ENCODE measurements at regions not wholly inside any gene's neighbourhood (a gene's known extent, or its start where the extent isn't known, plus 50 kb on each side); places are given as distances from the start of the nearest gene placed in this dataset.
"Not testable (repeated sequence)": the region's sequence is repeated elsewhere in the genome, so short reads cannot be mapped to it uniquely, and the experiment has no call there.

DNA sequence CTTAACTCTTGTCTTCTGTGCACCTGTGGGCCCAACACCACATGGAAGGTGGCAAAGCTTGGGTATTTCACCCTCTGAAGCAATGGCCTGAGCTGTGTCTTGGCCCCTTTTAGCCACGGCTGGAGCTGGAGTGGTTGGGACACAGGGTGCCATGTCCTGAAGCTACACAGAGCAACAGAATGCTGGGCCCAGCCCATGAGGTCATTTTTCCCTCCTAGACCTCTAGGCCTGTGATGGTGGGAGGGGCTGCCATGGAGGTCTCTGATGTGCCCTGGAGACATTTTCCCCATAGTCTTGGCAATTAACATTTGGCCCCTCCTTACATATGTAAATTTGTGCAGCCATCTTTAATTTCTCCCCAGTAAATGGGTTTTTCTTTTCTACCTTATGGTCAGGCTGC lies 620.8 kb downstream of the RFPL4B start:
- no peaks in the 10 kb centered on the region for H3K4me1 Mint-ChIP-seq (ENCODE audit: unreplicated experiment)
- H3K36me3 Mint-ChIP-seq = no peaks in the 10 kb centered on the region

DNA sequence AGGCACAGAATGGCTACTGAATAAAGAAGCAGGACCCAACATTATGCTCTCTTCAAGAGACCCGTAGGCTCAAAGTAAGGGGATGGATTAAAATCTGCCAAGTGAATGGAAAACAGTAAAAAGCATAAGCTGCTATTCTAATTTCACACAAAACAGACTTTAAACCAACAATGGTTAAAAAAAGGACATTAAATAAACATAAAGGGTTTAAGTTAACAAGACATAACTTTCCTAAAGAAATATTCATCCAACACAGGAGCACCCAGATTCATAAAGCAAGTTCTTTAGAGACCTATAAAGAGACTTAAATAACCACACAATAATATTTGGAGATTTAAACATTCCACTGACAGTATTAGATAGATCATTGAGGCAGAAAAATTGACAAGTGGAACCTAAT lies 624.5 kb downstream of the RFPL4B start:
- peaks cover 25% of the 10 kb centered on the region for H3K9me3 Mint-ChIP-seq
- no peak for DNase-seq (ENCODE audit: extremely low spot score, unreplicated experiment)
- no peak overlapping the region for H3K4me3 Mint-ChIP-seq
- peaks cover 5% of the 10 kb centered on the region for H3K36me3 Mint-ChIP-seq
- TF ChIP-seq CTCF (conservative IDR thresholded peaks at IDR 0.05) = no peak
- peaks cover 8% of the 10 kb centered on the region for H3K27me3 Mint-ChIP-seq
- H3K4me1 Mint-ChIP-seq (ENCODE audit: unreplicated experiment) = no peaks in the 10 kb centered on the region
- no peak overlapping the region for H3K27ac Mint-ChIP-seq

More for the DNA sequence above, 620.8 kb downstream of the RFPL4B start:
- no peak for TF ChIP-seq CTCF (conservative IDR thresholded peaks at IDR 0.05)
- H3K4me3 Mint-ChIP-seq = no peak overlapping the region
- peaks cover 15% of the 10 kb centered on the region for H3K9me3 Mint-ChIP-seq
- H3K27ac Mint-ChIP-seq = no peak overlapping the region
- no peak for DNase-seq (ENCODE audit: extremely low spot score, unreplicated experiment)
- H3K27me3 Mint-ChIP-seq = peaks cover 4% of the 10 kb centered on the region

DNA sequence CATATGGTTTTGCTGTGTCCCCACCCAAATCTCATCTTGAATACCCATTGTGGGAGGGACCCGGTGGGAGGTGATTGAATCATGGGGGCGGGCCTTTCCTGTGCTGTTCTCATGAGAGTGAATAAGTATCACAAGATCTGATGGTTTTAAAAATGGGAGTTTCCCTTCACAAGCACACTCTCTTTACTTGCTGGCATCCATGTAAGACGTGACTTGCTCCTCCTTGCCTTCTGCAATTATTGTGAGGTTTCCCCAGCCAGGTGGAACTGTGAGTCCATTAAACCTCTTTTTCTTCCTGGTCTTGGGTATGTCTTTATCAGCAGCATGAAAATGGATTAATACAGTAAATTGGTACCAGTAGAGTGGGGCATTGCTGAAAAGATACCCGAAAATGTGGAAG lies 627.8 kb downstream of the RFPL4B start:
- not testable (repeated sequence) for H3K4me3 Mint-ChIP-seq; H3K27ac Mint-ChIP-seq; H3K36me3 Mint-ChIP-seq; H3K4me1 Mint-ChIP-seq (ENCODE audit: unreplicated experiment); DNase-seq (ENCODE audit: extremely low spot score, unreplicated experiment)
- Mint-ChIP-seq H3K27me3 (peaks cover 20% of the 10 kb centered on the region), H3K9me3 (peaks cover 22% of the 10 kb centered on the region)

DNA sequence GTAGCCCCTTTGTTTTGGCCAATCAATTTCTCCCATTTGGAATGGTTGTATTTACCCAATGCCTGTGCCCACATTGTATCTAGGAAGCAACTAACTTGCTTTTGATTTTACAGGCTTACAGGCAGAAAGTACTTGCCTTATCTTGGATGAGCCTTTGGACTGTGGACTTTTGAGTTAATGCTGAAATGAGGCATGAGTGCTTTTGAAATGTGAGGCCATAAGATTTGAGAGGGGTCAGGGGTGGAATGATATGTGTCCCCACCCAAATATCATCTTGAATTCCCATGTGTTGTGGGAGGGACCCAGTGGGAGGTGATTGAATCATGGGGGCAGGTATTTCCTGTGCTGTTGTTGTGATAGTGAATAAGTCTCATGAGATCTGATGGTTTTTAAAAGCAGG lies 629.4 kb downstream of the RFPL4B start:
- not testable (repeated sequence) for DNase-seq (ENCODE audit: extremely low spot score, unreplicated experiment); H3K4me1 Mint-ChIP-seq (ENCODE audit: unreplicated experiment); H3K36me3 Mint-ChIP-seq; H3K27ac Mint-ChIP-seq; H3K4me3 Mint-ChIP-seq
- Mint-ChIP-seq H3K27me3 (peaks cover 21% of the 10 kb centered on the region), H3K9me3 (peaks cover 22% of the 10 kb centered on the region)

DNA sequence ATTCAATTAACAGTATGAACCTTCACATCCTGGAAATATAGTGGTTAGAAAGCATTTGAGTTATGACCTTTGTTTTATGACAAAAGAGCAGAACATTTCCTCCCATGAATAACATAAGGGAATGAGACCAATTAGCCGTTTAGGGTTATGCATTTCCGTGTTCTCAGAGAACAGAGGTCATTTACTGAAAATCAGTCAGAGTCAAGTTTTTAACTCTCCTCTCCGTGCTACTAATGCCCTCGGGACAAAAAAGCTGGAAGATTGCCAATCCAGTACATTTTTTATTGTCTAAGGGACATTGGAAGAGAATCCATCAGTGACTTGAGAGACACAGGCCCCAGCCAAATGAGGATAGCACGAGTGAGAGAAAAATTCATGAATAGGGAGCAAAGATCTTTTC lies 632.7 kb downstream of the RFPL4B start:
- DNase-seq (ENCODE audit: extremely low spot score, unreplicated experiment) = no peak
- peak overlapping the region; percentile 11 for H3K27ac Mint-ChIP-seq
- H3K4me3 Mint-ChIP-seq = no peak overlapping the region
- peaks cover 18% of the 10 kb centered on the region for H3K9me3 Mint-ChIP-seq
- H3K27me3 Mint-ChIP-seq = peaks cover 20% of the 10 kb centered on the region
- H3K4me1 Mint-ChIP-seq (ENCODE audit: unreplicated experiment) = peaks cover 7% of the 10 kb centered on the region
- no peak for TF ChIP-seq CTCF (conservative IDR thresholded peaks at IDR 0.05)
- H3K36me3 Mint-ChIP-seq = peaks cover 10% of the 10 kb centered on the region

DNA sequence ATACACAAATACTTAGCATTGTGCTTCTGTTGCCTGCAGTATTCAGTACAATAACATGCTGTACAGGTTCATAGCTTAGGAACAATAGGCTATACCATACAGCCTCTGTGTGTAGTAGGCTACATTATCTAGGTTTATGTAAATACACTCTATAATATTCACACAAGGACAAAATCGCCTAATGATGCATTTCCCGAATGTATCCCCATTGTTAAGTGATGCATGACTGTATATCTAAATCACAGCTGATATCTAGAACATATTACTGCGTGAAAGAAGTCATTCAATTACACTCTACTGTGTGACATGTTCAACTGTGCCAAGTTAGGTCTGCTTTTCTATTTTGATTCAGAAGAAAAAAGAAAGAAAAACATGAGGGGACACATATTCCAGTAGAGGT lies 633.5 kb downstream of the RFPL4B start:
- no peak for TF ChIP-seq CTCF (conservative IDR thresholded peaks at IDR 0.05)
- peaks cover 7% of the 10 kb centered on the region for H3K4me1 Mint-ChIP-seq (ENCODE audit: unreplicated experiment)
- no peak overlapping the region for H3K4me3 Mint-ChIP-seq
- H3K36me3 Mint-ChIP-seq = peaks cover 4% of the 10 kb centered on the region
- peaks cover 11% of the 10 kb centered on the region for H3K9me3 Mint-ChIP-seq
- no peak overlapping the region for H3K27ac Mint-ChIP-seq
- DNase-seq (ENCODE audit: extremely low spot score, unreplicated experiment) = no peak
- H3K27me3 Mint-ChIP-seq = peaks cover 17% of the 10 kb centered on the region

DNA sequence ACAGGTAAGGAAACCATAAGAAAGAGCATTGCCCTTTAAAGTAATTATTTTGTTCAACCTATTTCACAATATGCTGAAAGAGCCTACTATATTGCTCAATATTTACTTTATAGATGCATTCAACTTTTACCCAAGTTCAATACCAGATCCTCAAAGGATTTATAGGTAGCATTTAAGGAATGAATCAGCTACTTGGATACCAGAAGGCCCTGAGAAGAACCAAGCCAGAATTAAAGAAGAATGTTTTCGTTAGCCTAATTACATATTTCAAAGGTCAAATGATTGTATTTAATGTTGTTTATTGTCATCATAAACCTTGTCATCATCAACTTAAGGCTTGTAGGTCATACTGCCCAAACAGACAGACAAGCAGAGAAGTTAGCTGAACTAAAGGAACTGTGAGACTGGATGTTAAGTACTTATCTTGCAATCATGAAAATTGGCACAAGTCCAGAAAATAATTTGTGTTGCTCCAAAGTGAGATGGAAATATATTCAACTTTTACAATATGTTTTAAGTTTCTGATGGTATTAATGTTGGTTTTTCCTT lies 636.7 kb downstream of the RFPL4B start:
- H3K4me1 Mint-ChIP-seq (ENCODE audit: unreplicated experiment) = peaks cover 11% of the 10 kb centered on the region
- no peak for TF ChIP-seq CTCF (conservative IDR thresholded peaks at IDR 0.05)
- no peak for DNase-seq (ENCODE audit: extremely low spot score, unreplicated experiment)

More for the DNA sequence above, 636.7 kb downstream of the RFPL4B start:
- Mint-ChIP-seq H3K9me3 (peaks cover 3% of the 10 kb centered on the region), H3K27ac (no peak overlapping the region), H3K4me3 (no peak overlapping the region), H3K36me3 (no peaks in the 10 kb centered on the region), H3K27me3 (peaks cover 10% of the 10 kb centered on the region)
